ENCODE measurements at regions not wholly inside any gene's neighbourhood (a gene's known extent, or its start where the extent isn't known, plus 50 kb on each side); places are given as distances from the start of the nearest gene placed in this dataset.

DNA sequence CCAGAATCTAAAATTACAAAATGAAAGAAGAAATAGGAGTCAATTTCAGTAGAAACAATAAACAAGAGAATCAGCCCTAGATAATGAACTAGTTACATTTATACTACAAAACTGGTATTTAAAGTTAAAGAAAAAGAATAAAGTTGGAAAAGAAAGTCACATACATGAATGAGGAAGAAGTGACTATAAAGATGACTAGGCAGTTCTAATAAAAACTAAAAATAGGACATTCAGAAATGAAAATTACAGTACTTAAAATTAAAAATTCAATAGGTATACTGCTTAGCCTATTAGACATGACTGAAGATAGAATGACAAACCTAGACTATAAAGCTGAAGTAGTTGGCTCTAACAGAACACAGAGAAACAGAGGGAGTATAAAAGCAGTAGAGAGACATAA is 108.8 kb downstream of the AHR start:
- TF ChIP-seq CTBP1 (IDR thresholded peaks at IDR 0.05; ENCODE audit: borderline replicate concordance) = no peak
- TF ChIP-seq SUZ12 (IDR thresholded peaks at IDR 0.05) = no peak
- no peak for TF ChIP-seq TARDBP (IDR thresholded peaks at IDR 0.05)
- TF ChIP-seq FOXM1 (IDR thresholded peaks at IDR 0.05; ENCODE audit: borderline replicate concordance) = no peak
